ENCODE measurements at regions not wholly inside any gene's neighbourhood (a gene's known extent, or its start where the extent isn't known, plus 50 kb on each side); places are given as distances from the start of the nearest gene placed in this dataset.

- in situ Hi-C loops (cut with HindIII; ENCODE audit: low sequenced_read_pairs), result no loop called here
Observed at GRCh38 chr2:10984418-10985135, 72.8 kb downstream of the KCNF1 start.

- in situ Hi-C loops (cut with HindIII; ENCODE audit: low sequenced_read_pairs), result no loop called here
Observed at GRCh38 chr2:10985260-10985659, 73.5 kb downstream of the KCNF1 start.

- in situ Hi-C loops (cut with HindIII; ENCODE audit: low sequenced_read_pairs), result no loop called here
Observed at GRCh38 chr2:10985901-10986535, 74.3 kb downstream of the KCNF1 start.

GRCh38 chr2:10987439-10987838 lies 75.7 kb downstream of the KCNF1 start:
- in situ Hi-C loops (cut with HindIII; ENCODE audit: low sequenced_read_pairs), result no loop called here

GRCh38 chr2:10987861-10988260 lies 76.1 kb downstream of the KCNF1 start:
- in situ Hi-C loops (cut with HindIII; ENCODE audit: low sequenced_read_pairs), result no loop called here

GRCh38 chr2:10989151-10989550 lies 77.4 kb downstream of the KCNF1 start:
- in situ Hi-C loops (cut with HindIII; ENCODE audit: low sequenced_read_pairs), result no loop called here

GRCh38 chr2:10989782-10990181 lies 78.0 kb downstream of the KCNF1 start:
- in situ Hi-C loops (cut with HindIII; ENCODE audit: low sequenced_read_pairs), result no loop called here

- in situ Hi-C loops (cut with HindIII; ENCODE audit: low sequenced_read_pairs), result no loop called here
Observed at GRCh38 chr2:10990561-10991111, 78.9 kb downstream of the KCNF1 start.

GRCh38 chr2:10992023-10992791 lies 80.5 kb downstream of the KCNF1 start:
- in situ Hi-C loops (cut with HindIII; ENCODE audit: low sequenced_read_pairs), result no loop called here

GRCh38 chr2:10993001-10993481 lies 81.3 kb downstream of the KCNF1 start:
- in situ Hi-C loops (cut with HindIII; ENCODE audit: low sequenced_read_pairs), result no loop called here

GRCh38 chr2:10995366-10995970 lies 83.7 kb downstream of the KCNF1 start:
- in situ Hi-C loops (cut with HindIII; ENCODE audit: low sequenced_read_pairs), result no loop called here

GRCh38 chr2:11004199-11004598 lies 92.5 kb downstream of the KCNF1 start:
- in situ Hi-C loops (cut with HindIII; ENCODE audit: low sequenced_read_pairs), result no loop called here

- in situ Hi-C loops (cut with HindIII; ENCODE audit: low sequenced_read_pairs), result loop anchor here (5.0 kb wide), 1 partner anchor 62 kb away; no protein-coding TSS in a partner anchor
Observed at GRCh38 chr2:11005032-11005431, 93.3 kb downstream of the KCNF1 start.

- in situ Hi-C loops (cut with HindIII; ENCODE audit: low sequenced_read_pairs), result loop anchor here (5.0 kb wide), 1 partner anchor 61 kb away; no protein-coding TSS in a partner anchor
Observed at GRCh38 chr2:11006191-11006590, 94.5 kb downstream of the KCNF1 start.

GRCh38 chr2:11007331-11008264 lies 95.9 kb downstream of the KCNF1 start:
- in situ Hi-C loops (cut with HindIII; ENCODE audit: low sequenced_read_pairs), result loop anchor here (5.0 kb wide), 1 partner anchor 60 kb away; no protein-coding TSS in a partner anchor

GRCh38 chr2:11008773-11009172 lies 97.0 kb downstream of the KCNF1 start:
- in situ Hi-C loops (cut with HindIII; ENCODE audit: low sequenced_read_pairs), result loop anchor here (5.0 kb wide), 1 partner anchor 59 kb away; no protein-coding TSS in a partner anchor

- in situ Hi-C loops (cut with HindIII; ENCODE audit: low sequenced_read_pairs), result loop anchor here (5.0 kb wide), 1 partner anchor 58 kb away; no protein-coding TSS in a partner anchor
Observed at GRCh38 chr2:11009176-11009575, 97.4 kb downstream of the KCNF1 start.

GRCh38 chr2:11009891-11010290 lies 98.2 kb downstream of the KCNF1 start:
- in situ Hi-C loops (cut with HindIII; ENCODE audit: low sequenced_read_pairs), result loop anchor here (5.0 kb wide), 1 partner anchor 57 kb away; no protein-coding TSS in a partner anchor

- in situ Hi-C loops (cut with HindIII; ENCODE audit: low sequenced_read_pairs), result no loop called here
Observed at GRCh38 chr2:11011359-11011758, 99.6 kb downstream of the KCNF1 start.

All from DLD1 (cell line).